ENCODE measurements at regions not wholly inside any gene's neighbourhood (a gene's known extent, or its start where the extent isn't known, plus 50 kb on each side); places are given as distances from the start of the nearest gene placed in this dataset.

GRCh38 chr5:68129364-68129763, 86.2 kb upstream of the PIK3R1 start:
- Histone ChIP-seq H2AFZ (replicated peaks) (no peak overlapping the region), H3K4me2 (no peak overlapping the region), H4K20me1 (ENCODE audit: low read depth) (no peaks in the 10 kb centered on the region), H3K27ac (no peak overlapping the region), H3K36me3 (no peaks in the 10 kb centered on the region), H3K9ac (no peak overlapping the region), H3K4me1 (no peaks in the 10 kb centered on the region), H3K27me3 (no peaks in the 10 kb centered on the region), H3K4me3 (no peak overlapping the region), H3K79me2 (ENCODE audit: low read depth) (no peaks in the 10 kb centered on the region), H3F3A (ENCODE audit: low read depth) (no peaks in the 10 kb centered on the region), H3K9me3 (ENCODE audit: low read depth) (no peaks in the 10 kb centered on the region)
- H3K9me3 Mint-ChIP-seq, result peaks cover 2% of the 10 kb centered on the region
- no peak overlapping the region for H3K27ac Mint-ChIP-seq
- no peaks in the 10 kb centered on the region for H3K4me1 Mint-ChIP-seq
- no peak for DNase-seq (ENCODE audit: low spot score)
- H3K27me3 Mint-ChIP-seq (ENCODE audit: insufficient read depth, low read depth), result peaks cover 2% of the 10 kb centered on the region
- no peaks in the 10 kb centered on the region for H3K36me3 Mint-ChIP-seq
- TF ChIP-seq EZH2 (IDR thresholded peaks at IDR 0.05) (no peak), EZH2phosphoT487 (IDR thresholded peaks at IDR 0.05) (no peak)
- TF ChIP-seq, protein P1, sequence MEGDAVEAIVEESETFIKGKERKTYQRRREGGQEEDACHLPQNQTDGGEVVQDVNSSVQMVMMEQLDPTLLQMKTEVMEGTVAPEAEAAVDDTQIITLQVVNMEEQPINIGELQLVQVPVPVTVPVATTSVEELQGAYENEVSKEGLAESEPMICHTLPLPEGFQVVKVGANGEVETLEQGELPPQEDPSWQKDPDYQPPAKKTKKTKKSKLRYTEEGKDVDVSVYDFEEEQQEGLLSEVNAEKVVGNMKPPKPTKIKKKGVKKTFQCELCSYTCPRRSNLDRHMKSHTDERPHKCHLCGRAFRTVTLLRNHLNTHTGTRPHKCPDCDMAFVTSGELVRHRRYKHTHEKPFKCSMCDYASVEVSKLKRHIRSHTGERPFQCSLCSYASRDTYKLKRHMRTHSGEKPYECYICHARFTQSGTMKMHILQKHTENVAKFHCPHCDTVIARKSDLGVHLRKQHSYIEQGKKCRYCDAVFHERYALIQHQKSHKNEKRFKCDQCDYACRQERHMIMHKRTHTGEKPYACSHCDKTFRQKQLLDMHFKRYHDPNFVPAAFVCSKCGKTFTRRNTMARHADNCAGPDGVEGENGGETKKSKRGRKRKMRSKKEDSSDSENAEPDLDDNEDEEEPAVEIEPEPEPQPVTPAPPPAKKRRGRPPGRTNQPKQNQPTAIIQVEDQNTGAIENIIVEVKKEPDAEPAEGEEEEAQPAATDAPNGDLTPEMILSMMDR (IDR thresholded peaks at IDR 0.05), result no peak
- no peak overlapping the region for H3K4me3 Mint-ChIP-seq

- Histone ChIP-seq H3K79me2 (ENCODE audit: low read depth) (no peaks in the 10 kb centered on the region), H3K27me3 (no peaks in the 10 kb centered on the region), H3K27ac (no peak overlapping the region), H3K4me3 (no peak overlapping the region), H2AFZ (replicated peaks) (no peak overlapping the region), H3K36me3 (no peaks in the 10 kb centered on the region), H3K9ac (no peak overlapping the region), H3K9me3 (ENCODE audit: low read depth) (no peaks in the 10 kb centered on the region), H4K20me1 (ENCODE audit: low read depth) (no peaks in the 10 kb centered on the region), H3F3A (ENCODE audit: low read depth) (no peaks in the 10 kb centered on the region), H3K4me1 (no peaks in the 10 kb centered on the region), H3K4me2 (no peak overlapping the region)
- H3K4me1 Mint-ChIP-seq, result no peaks in the 10 kb centered on the region
- no peaks in the 10 kb centered on the region for H3K36me3 Mint-ChIP-seq
- TF ChIP-seq EZH2phosphoT487 (IDR thresholded peaks at IDR 0.05), result no peak
- TF ChIP-seq, protein P1 (IDR thresholded peaks at IDR 0.05), result no peak
- TF ChIP-seq EZH2 (IDR thresholded peaks at IDR 0.05), result no peak
- DNase-seq (ENCODE audit: low spot score), result no peak
- H3K4me3 Mint-ChIP-seq, result no peak overlapping the region
- no peak overlapping the region for H3K27ac Mint-ChIP-seq
- H3K9me3 Mint-ChIP-seq, result peaks cover 6% of the 10 kb centered on the region
- peaks cover 2% of the 10 kb centered on the region for H3K27me3 Mint-ChIP-seq (ENCODE audit: insufficient read depth, low read depth)
Observed at GRCh38 chr5:68126886-68127285, 88.7 kb upstream of the PIK3R1 start.

DNA sequence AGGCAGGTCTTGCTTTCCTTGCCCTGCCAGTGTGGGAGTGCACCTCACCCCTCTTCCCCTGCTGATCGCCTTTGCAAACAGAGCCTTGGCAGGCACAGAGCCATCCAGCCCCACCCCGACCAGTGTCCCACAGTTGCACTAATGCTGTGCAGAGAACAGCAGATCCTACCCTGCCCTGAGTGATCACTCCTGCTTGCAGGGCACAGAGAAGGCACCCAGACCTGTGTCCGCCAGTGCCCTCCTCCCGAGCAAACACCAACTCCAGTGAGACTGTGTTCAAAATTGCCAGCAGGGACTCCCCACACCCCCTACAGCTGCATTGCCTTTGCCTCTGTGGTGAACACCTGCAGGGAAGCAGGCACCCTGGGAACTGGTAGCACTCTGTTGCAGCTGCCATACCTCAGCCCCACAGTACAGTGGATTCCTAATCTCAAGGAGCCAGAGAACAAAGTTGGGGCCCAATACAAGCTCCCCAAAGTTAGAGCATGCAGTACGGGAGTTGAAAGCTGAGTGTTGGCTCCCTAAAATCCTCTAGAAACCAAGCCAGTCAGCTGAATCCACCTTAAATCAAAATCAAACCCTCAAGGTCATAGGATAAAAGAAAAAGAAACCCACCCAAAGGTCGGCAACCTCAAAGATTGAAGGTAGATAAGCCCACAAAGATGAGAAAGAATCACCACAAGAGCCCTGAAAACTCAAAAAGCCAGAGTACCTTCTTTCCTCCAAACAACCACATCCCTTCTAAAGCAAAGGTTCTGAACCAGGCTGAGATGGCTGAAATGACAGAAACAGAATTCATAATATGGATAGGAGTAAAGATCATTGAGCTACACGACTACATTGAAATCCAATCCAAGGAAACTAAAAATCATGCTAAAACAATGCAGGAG, 92.9 kb upstream of the PIK3R1 start:
- Histone ChIP-seq H3K4me2 (no peak overlapping the region), H3K36me3 (no peaks in the 10 kb centered on the region), H3K27me3 (no peaks in the 10 kb centered on the region), H3K4me3 (no peak overlapping the region), H3K4me1 (no peaks in the 10 kb centered on the region), H4K20me1 (ENCODE audit: low read depth) (no peaks in the 10 kb centered on the region), H3K9ac (no peak overlapping the region), H3F3A (ENCODE audit: low read depth) (no peaks in the 10 kb centered on the region), H3K79me2 (ENCODE audit: low read depth) (no peaks in the 10 kb centered on the region), H2AFZ (replicated peaks) (no peak overlapping the region), H3K9me3 (ENCODE audit: low read depth) (no peaks in the 10 kb centered on the region), H3K27ac (no peak overlapping the region)
- H3K4me3 Mint-ChIP-seq, result no peak overlapping the region
- TF ChIP-seq EZH2phosphoT487 (IDR thresholded peaks at IDR 0.05) (no peak), EZH2 (IDR thresholded peaks at IDR 0.05) (no peak)
- TF ChIP-seq, protein P1 (IDR thresholded peaks at IDR 0.05), result no peak
- no peak for DNase-seq (ENCODE audit: low spot score)
- no peaks in the 10 kb centered on the region for H3K27me3 Mint-ChIP-seq (ENCODE audit: insufficient read depth, low read depth)
- no peaks in the 10 kb centered on the region for H3K36me3 Mint-ChIP-seq
- H3K27ac Mint-ChIP-seq, result no peak overlapping the region
- no peaks in the 10 kb centered on the region for H3K4me1 Mint-ChIP-seq
- peaks cover 6% of the 10 kb centered on the region for H3K9me3 Mint-ChIP-seq

Measured in neural progenitor cell (in vitro differentiated cells).